ENCODE measurements at regions not wholly inside any gene's neighbourhood (a gene's known extent, or its start where the extent isn't known, plus 50 kb on each side); places are given as distances from the start of the nearest gene placed in this dataset.

DNA sequence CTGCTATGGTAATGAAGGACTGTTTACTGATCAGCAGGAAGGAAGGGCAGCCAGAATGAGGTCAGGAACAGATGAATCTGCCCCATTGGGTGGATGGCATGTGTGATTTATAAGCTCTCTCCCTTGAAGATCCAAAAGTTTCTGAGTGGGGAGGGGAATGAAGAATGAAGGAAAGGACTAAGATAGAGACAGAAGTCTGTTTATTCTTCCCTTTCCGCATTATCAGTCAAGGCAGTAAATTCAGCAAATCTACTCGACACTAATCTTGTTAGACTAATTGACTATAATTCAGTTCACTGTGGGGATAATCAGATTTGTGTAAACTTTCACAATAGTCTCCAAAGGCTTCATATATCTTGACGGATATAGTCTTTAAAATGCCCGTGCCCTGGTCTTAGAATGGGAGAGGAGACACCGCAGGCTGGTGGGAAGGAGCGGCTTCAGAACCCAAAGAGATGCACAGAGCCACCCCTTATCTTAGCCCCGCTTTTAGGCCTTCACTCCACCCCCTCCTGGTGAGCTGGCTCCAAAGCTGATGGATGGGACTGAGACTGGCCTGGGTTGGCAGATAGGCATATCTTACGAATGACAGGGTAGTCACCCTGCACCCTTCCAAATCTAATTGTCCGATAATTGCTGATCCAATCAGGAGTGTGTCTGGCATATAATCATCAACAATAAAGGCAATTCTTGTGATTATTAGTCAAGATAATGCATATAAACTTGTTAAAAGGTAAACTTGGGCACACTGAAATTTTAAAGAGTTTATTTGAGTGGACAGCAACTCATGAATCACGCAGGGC is 76.0 kb upstream of the PPM1J start:
- Histone ChIP-seq H3K4me2 (ENCODE audit: low read depth, low read length, poor library complexity, severe bottlenecking) (no peak overlapping the region), H3K79me2 (ENCODE audit: insufficient read depth, low read length) (no peaks in the 10 kb centered on the region), H3K36me3 (ENCODE audit: low read length) (no peaks in the 10 kb centered on the region), H3K9me3 (ENCODE audit: insufficient read depth, low read length) (no peaks in the 10 kb centered on the region), H3F3A (ENCODE audit: insufficient read depth) (no peaks in the 10 kb centered on the region), H3K4me3 (ENCODE audit: insufficient read depth, low read length, poor library complexity, severe bottlenecking) (no peak overlapping the region), H2AFZ (ENCODE audit: low read depth, low read length, severe bottlenecking) (no peak overlapping the region), H4K20me1 (ENCODE audit: low read depth, low read length) (no peaks in the 10 kb centered on the region), H3K9me2 (replicated peaks; ENCODE audit: insufficient read depth, low read length) (no peaks in the 10 kb centered on the region), H3K27ac (ENCODE audit: low read depth, low read length) (no peak overlapping the region), H3K27me3 (ENCODE audit: low read length) (no peaks in the 10 kb centered on the region), H3K9ac (ENCODE audit: low read length) (no peak overlapping the region)
- TF ChIP-seq, protein P1, sequence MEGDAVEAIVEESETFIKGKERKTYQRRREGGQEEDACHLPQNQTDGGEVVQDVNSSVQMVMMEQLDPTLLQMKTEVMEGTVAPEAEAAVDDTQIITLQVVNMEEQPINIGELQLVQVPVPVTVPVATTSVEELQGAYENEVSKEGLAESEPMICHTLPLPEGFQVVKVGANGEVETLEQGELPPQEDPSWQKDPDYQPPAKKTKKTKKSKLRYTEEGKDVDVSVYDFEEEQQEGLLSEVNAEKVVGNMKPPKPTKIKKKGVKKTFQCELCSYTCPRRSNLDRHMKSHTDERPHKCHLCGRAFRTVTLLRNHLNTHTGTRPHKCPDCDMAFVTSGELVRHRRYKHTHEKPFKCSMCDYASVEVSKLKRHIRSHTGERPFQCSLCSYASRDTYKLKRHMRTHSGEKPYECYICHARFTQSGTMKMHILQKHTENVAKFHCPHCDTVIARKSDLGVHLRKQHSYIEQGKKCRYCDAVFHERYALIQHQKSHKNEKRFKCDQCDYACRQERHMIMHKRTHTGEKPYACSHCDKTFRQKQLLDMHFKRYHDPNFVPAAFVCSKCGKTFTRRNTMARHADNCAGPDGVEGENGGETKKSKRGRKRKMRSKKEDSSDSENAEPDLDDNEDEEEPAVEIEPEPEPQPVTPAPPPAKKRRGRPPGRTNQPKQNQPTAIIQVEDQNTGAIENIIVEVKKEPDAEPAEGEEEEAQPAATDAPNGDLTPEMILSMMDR (IDR thresholded peaks at IDR 0.05; ENCODE audit: insufficient read depth, low read length, poor library complexity, severe bottlenecking), result no peak
- TF ChIP-seq EZH2phosphoT487 (conservative IDR thresholded peaks at IDR 0.05; ENCODE audit: low read length), result no peak

DNA sequence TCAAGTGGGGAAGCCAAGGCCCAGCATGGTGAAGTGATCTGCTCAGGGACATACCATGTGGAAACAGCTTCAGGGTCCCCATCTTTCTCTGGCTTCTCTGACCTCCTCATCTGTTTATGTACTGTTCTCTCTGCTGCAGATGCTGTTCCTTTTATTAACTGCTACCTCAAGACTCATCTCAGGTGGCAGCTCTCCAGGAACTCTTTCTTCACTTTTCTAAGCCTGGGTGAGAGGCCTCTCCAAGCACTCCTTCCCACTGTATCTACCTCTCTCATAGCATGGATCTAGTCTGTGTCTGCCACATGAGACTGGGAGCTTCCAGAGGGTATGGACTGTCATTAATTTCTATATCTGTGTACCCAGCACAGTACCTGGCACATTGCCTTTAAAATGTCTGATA is 73.4 kb upstream of the PPM1J start:
- H3K9ac ChIP-seq (ENCODE audit: low read length), result no peak overlapping the region
- H3K4me3 ChIP-seq (ENCODE audit: insufficient read depth, low read length, poor library complexity, severe bottlenecking), result no peak overlapping the region
- H3K4me2 ChIP-seq (ENCODE audit: low read depth, low read length, poor library complexity, severe bottlenecking), result no peak overlapping the region
- no peaks in the 10 kb centered on the region for H3K79me2 ChIP-seq (ENCODE audit: insufficient read depth, low read length)
- TF ChIP-seq, protein P1 (IDR thresholded peaks at IDR 0.05; ENCODE audit: insufficient read depth, low read length, poor library complexity, severe bottlenecking), result no peak
- TF ChIP-seq EZH2phosphoT487 (conservative IDR thresholded peaks at IDR 0.05; ENCODE audit: low read length), result no peak
- no peaks in the 10 kb centered on the region for H3K9me2 ChIP-seq (replicated peaks; ENCODE audit: insufficient read depth, low read length)
- H3K9me3 ChIP-seq (ENCODE audit: insufficient read depth, low read length), result no peaks in the 10 kb centered on the region
- no peak overlapping the region for H3K27ac ChIP-seq (ENCODE audit: low read depth, low read length)
- H3F3A ChIP-seq (ENCODE audit: insufficient read depth), result no peaks in the 10 kb centered on the region
- H2AFZ ChIP-seq (ENCODE audit: low read depth, low read length, severe bottlenecking), result no peak overlapping the region
- no peaks in the 10 kb centered on the region for H4K20me1 ChIP-seq (ENCODE audit: low read depth, low read length)
- no peaks in the 10 kb centered on the region for H3K27me3 ChIP-seq (ENCODE audit: low read length)
- no peaks in the 10 kb centered on the region for H3K36me3 ChIP-seq (ENCODE audit: low read length)

DNA sequence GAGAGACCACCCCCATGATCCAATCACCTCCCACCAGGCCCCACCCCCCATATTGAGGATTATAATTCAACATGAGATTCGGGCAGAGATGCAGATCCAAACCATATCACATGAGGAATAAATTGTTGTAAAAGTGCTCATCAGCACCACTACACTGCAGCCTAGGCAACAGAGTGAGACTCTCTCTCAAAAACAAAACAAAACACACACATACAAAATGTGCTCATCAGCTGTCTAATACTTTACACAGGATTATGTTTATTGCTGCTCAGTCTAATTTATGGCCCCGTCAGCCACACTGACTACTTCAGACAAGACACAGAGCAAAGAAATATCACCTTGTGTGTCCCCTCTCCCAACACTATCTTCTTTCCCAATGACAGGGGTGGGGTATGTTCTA is 72.9 kb upstream of the PPM1J start:
- no peaks in the 10 kb centered on the region for H3K36me3 ChIP-seq (ENCODE audit: low read length)
- H2AFZ ChIP-seq (ENCODE audit: low read depth, low read length, severe bottlenecking), result no peak overlapping the region
- no peaks in the 10 kb centered on the region for H3K9me3 ChIP-seq (ENCODE audit: insufficient read depth, low read length)
- TF ChIP-seq, protein P1 (IDR thresholded peaks at IDR 0.05; ENCODE audit: insufficient read depth, low read length, poor library complexity, severe bottlenecking), result no peak
- TF ChIP-seq EZH2phosphoT487 (conservative IDR thresholded peaks at IDR 0.05; ENCODE audit: low read length), result no peak
- H3K9me2 ChIP-seq (replicated peaks; ENCODE audit: insufficient read depth, low read length), result no peaks in the 10 kb centered on the region
- no peaks in the 10 kb centered on the region for H3F3A ChIP-seq (ENCODE audit: insufficient read depth)
- no peak overlapping the region for H3K4me2 ChIP-seq (ENCODE audit: low read depth, low read length, poor library complexity, severe bottlenecking)
- no peaks in the 10 kb centered on the region for H4K20me1 ChIP-seq (ENCODE audit: low read depth, low read length)
- no peaks in the 10 kb centered on the region for H3K79me2 ChIP-seq (ENCODE audit: insufficient read depth, low read length)
- no peak overlapping the region for H3K27ac ChIP-seq (ENCODE audit: low read depth, low read length)
- no peak overlapping the region for H3K4me3 ChIP-seq (ENCODE audit: insufficient read depth, low read length, poor library complexity, severe bottlenecking)
- H3K9ac ChIP-seq (ENCODE audit: low read length), result no peak overlapping the region
- no peaks in the 10 kb centered on the region for H3K27me3 ChIP-seq (ENCODE audit: low read length)
